ENCODE measurements at regions not wholly inside any gene's neighbourhood (a gene's known extent, or its start where the extent isn't known, plus 50 kb on each side); places are given as distances from the start of the nearest gene placed in this dataset.

DNA sequence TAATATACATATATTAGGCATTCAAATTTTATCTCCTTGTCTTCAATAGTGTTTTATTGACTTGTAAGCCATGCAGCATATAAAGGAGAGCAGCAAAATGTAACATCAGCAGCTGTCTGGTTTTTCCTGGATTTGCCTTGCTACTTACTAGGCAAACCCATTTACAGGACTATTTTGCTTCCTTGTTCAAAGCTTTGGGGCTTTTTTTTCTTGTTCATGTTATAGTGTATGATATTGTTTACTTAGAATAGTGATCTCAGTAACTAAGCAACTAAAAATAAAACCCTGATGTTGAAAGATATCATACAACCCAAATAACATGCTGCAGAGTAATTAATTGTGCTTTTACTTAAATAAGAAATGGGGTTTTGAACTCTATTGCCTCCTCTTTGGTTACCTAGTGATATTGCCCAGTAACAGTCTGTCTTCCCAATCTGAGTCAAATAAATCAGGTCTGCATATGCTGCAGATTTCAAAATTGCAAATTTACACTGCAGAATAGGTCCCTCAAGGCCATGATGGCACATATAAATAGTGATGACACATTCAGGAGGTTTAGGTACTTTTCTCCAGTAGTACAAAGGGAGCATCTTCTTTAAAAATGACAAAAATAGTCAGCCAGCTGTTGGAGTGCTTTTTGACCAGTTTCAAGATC lies 578.1 kb upstream of the NECTIN3 start:
- POLR2A ChIA-PET (ENCODE audit: low non-redundant PET) = no interaction called here
- Histone ChIP-seq H3K9me3 (ENCODE audit: low read depth, low read length, poor library complexity, severe bottlenecking) (no peaks in the 10 kb centered on the region), H3K27ac (ENCODE audit: low read depth, low read length, poor library complexity, severe bottlenecking) (no peak overlapping the region), H3K4me1 (ENCODE audit: insufficient read depth, low read length, poor library complexity, severe bottlenecking) (no peaks in the 10 kb centered on the region), H3K27me3 (replicated peaks; ENCODE audit: insufficient read depth, low read depth, low read length, poor library complexity) (no peaks in the 10 kb centered on the region), H3K36me3 (ENCODE audit: insufficient read depth, low read length, poor library complexity, severe bottlenecking) (no peaks in the 10 kb centered on the region), H3K4me3 (ENCODE audit: low read depth, low read length, poor library complexity, severe bottlenecking) (no peak overlapping the region)
- TF ChIP-seq, protein P1, sequence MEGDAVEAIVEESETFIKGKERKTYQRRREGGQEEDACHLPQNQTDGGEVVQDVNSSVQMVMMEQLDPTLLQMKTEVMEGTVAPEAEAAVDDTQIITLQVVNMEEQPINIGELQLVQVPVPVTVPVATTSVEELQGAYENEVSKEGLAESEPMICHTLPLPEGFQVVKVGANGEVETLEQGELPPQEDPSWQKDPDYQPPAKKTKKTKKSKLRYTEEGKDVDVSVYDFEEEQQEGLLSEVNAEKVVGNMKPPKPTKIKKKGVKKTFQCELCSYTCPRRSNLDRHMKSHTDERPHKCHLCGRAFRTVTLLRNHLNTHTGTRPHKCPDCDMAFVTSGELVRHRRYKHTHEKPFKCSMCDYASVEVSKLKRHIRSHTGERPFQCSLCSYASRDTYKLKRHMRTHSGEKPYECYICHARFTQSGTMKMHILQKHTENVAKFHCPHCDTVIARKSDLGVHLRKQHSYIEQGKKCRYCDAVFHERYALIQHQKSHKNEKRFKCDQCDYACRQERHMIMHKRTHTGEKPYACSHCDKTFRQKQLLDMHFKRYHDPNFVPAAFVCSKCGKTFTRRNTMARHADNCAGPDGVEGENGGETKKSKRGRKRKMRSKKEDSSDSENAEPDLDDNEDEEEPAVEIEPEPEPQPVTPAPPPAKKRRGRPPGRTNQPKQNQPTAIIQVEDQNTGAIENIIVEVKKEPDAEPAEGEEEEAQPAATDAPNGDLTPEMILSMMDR (conservative IDR thresholded peaks at IDR 0.05; ENCODE audit: low read depth, low read length) = no peak
- no peak for TF ChIP-seq EZH2 (IDR thresholded peaks at IDR 0.05; ENCODE audit: borderline replicate concordance, low read depth, low read length, poor library complexity, severe bottlenecking)
- BruUV-seq (replicated peaks) = no TSS peak
- CTCF ChIA-PET = no interaction called here
- no peak for DNase-seq (ENCODE audit: low spot score)
- intact Hi-C loops (cut with micrococcal nuclease; ENCODE audit: unreplicated experiment) = no loop called here

DNA sequence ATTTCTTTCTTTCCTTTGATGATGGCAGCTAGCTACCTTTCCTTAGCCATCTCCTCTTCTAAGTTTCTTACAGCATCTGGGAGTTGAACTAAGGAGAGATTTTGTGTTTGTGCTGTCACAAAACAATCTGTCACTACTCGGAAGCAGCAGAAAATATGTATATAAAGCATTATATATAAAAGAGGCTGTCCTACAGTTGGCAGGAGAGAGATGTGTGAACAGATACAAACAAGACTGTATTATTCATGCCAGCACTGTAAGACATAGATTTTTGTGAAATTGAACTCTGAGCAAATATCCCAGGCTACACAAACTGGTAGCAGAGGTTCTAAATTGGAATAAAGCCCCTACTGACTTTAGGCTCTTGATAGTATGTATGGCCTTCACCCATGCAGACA lies 577.5 kb upstream of the NECTIN3 start:
- intact Hi-C loops (cut with micrococcal nuclease; ENCODE audit: unreplicated experiment) = no loop called here
- no peaks in the 10 kb centered on the region for H3K36me3 ChIP-seq (ENCODE audit: insufficient read depth, low read length, poor library complexity, severe bottlenecking)
- H3K4me1 ChIP-seq (ENCODE audit: insufficient read depth, low read length, poor library complexity, severe bottlenecking) = no peaks in the 10 kb centered on the region
- ChIA-PET POLR2A (ENCODE audit: low non-redundant PET) (no interaction called here), CTCF (no interaction called here)
- no peak for DNase-seq (ENCODE audit: low spot score)
- H3K4me3 ChIP-seq (ENCODE audit: low read depth, low read length, poor library complexity, severe bottlenecking) = no peak overlapping the region
- no peaks in the 10 kb centered on the region for H3K9me3 ChIP-seq (ENCODE audit: low read depth, low read length, poor library complexity, severe bottlenecking)
- BruUV-seq (replicated peaks) = no TSS peak
- no peak overlapping the region for H3K27ac ChIP-seq (ENCODE audit: low read depth, low read length, poor library complexity, severe bottlenecking)
- H3K27me3 ChIP-seq (replicated peaks; ENCODE audit: insufficient read depth, low read depth, low read length, poor library complexity) = no peaks in the 10 kb centered on the region
- TF ChIP-seq, protein P1 (conservative IDR thresholded peaks at IDR 0.05; ENCODE audit: low read depth, low read length) = no peak
- no peak for TF ChIP-seq EZH2 (IDR thresholded peaks at IDR 0.05; ENCODE audit: borderline replicate concordance, low read depth, low read length, poor library complexity, severe bottlenecking)

DNA sequence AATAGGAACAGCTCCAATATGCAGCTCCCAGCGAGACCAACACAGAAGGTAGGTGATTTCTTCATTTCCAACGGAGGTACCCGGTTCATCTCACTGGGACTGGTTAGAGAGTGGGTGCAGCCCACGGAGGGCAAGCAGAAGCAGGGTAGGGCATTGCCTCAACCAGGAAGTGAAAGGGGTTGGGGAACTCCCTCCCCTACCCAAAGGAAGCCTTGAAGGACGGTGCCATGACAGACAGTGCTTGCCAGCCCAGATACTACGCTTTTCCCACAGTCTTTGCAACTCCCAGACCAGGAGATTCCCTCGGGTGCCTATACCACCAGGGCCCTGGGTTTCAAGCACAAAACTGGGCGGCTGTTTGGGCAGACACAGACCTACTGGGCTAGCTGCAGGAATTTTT lies 576.9 kb upstream of the NECTIN3 start:
- CTCF ChIA-PET = no interaction called here
- H3K27me3 ChIP-seq (replicated peaks; ENCODE audit: insufficient read depth, low read depth, low read length, poor library complexity) = no peaks in the 10 kb centered on the region
- H3K27ac ChIP-seq (ENCODE audit: low read depth, low read length, poor library complexity, severe bottlenecking) = no peak overlapping the region
- POLR2A ChIA-PET (ENCODE audit: low non-redundant PET) = no interaction called here
- BruUV-seq (replicated peaks) = no TSS peak
- no peak for DNase-seq (ENCODE audit: low spot score)
- no peak overlapping the region for H3K4me3 ChIP-seq (ENCODE audit: low read depth, low read length, poor library complexity, severe bottlenecking)
- TF ChIP-seq EZH2 (IDR thresholded peaks at IDR 0.05; ENCODE audit: borderline replicate concordance, low read depth, low read length, poor library complexity, severe bottlenecking) = no peak
- TF ChIP-seq, protein P1 (conservative IDR thresholded peaks at IDR 0.05; ENCODE audit: low read depth, low read length) = no peak
- intact Hi-C loops (cut with micrococcal nuclease; ENCODE audit: unreplicated experiment) = no loop called here
- no peaks in the 10 kb centered on the region for H3K9me3 ChIP-seq (ENCODE audit: low read depth, low read length, poor library complexity, severe bottlenecking)
- no peaks in the 10 kb centered on the region for H3K36me3 ChIP-seq (ENCODE audit: insufficient read depth, low read length, poor library complexity, severe bottlenecking)
- H3K4me1 ChIP-seq (ENCODE audit: insufficient read depth, low read length, poor library complexity, severe bottlenecking) = no peaks in the 10 kb centered on the region

All from A673 (cell line).